Endodermal cell (in vitro differentiated cells): ENCODE measurements at regions not wholly inside any gene's neighbourhood (a gene's known extent, or its start where the extent isn't known, plus 50 kb on each side); places are given as distances from the start of the nearest gene placed in this dataset.

Experiments used
- DNase-seq: peaks from one replicate; pipeline ENCODE4 v3.0.0-alpha.2; 2017
- H3K27ac ChIP-seq: 2 replicates; pipeline ENCODE4 v1.5.1; 2013; ENCODE audit warnings: mild to moderate bottlenecking, low read depth, low read length, moderate library complexity
- H3K27me3 ChIP-seq: 2 replicates; pipeline ENCODE4 v1.6.1; 2013; ENCODE audit warnings: mild to moderate bottlenecking, low read length, moderate library complexity; ENCODE audit not compliant: insufficient read depth, control insufficient read depth, poor library complexity, severe bottlenecking
- H3K36me3 ChIP-seq: 2 replicates; pipeline ENCODE4 v1.7.0; 2013; ENCODE audit warnings: mild to moderate bottlenecking, low read length, moderate library complexity; ENCODE audit not compliant: control insufficient read depth, insufficient read depth
- H3K4me1 ChIP-seq: one replicate; pipeline ENCODE4 v1.7.0; 2013; ENCODE audit warnings: low read length; ENCODE audit not compliant: control insufficient read depth, insufficient read depth
- H3K4me3 ChIP-seq: 2 replicates; pipeline ENCODE4 v1.5.1; 2013; ENCODE audit warnings: mild to moderate bottlenecking, low read length, moderate library complexity
- H3K9ac ChIP-seq: 2 replicates; pipeline ENCODE4 v1.6.1; 2013; ENCODE audit warnings: mild to moderate bottlenecking, low read length, moderate library complexity; ENCODE audit not compliant: poor library complexity, severe bottlenecking; ENCODE audit errors: extremely low read depth
- H3K9me3 ChIP-seq: 2 replicates; pipeline ENCODE4 v1.6.1; 2013; ENCODE audit warnings: mild to moderate bottlenecking, low read length, moderate library complexity; ENCODE audit not compliant: control insufficient read depth
- H3K27ac Mint-ChIP-seq: 2 replicates; pipeline ENCODE4 v1.8.0; 2020; ENCODE audit warnings: mixed read lengths
- H3K27me3 Mint-ChIP-seq: 2 replicates; pipeline ENCODE4 v1.8.0; 2021; ENCODE audit warnings: mild to moderate bottlenecking, mixed read lengths; ENCODE audit not compliant: insufficient read depth
- H3K36me3 Mint-ChIP-seq: 2 replicates; pipeline ENCODE4 v1.8.0; 2020; ENCODE audit warnings: low read depth, mixed read lengths
- H3K4me1 Mint-ChIP-seq: 2 replicates; pipeline ENCODE4 v1.8.0; 2020; ENCODE audit warnings: mixed read lengths
- H3K4me3 Mint-ChIP-seq: 2 replicates; pipeline ENCODE4 v1.8.0; 2020; ENCODE audit warnings: mild to moderate bottlenecking, moderate library complexity, mixed read lengths
- H3K9me3 Mint-ChIP-seq: 2 replicates; pipeline ENCODE4 v1.8.0; 2020; ENCODE audit warnings: mild to moderate bottlenecking, mixed read lengths
- TF ChIP-seq, protein P1 (sequence below): fragments of 200-600 bp; sonication (generic); conservative IDR thresholded peaks from 2 replicates; pipeline ENCODE4 v1.5.0; 2021; ENCODE audit warnings: antibody characterized with exemption, mild to moderate bottlenecking

DNA sequence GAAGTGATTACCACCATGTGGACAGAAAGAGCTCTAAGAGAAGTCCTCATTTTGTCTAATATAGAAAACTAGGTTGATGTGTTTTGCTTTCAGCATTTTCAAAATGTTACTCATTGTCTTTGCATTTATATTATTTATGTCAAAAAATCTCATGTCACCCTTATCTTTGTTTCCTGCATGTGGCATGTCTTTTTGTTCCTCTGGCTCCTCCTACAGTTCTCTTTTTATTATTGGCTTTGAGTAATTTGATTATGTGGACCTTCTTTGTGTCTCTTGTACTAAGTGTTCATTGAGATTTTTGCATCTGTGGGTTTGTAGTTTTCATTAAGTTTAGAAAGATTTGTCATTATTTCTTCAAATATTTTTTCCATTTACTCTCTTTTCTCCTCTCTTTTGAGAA lies 58.8 kb downstream of the GNG10 start:
- H3K36me3 ChIP-seq, result no peaks in the 10 kb centered on the region
- no peaks in the 10 kb centered on the region for H3K27me3 ChIP-seq
- no peak overlapping the region for H3K4me3 ChIP-seq
- H3K36me3 Mint-ChIP-seq, result no peaks in the 10 kb centered on the region
- H3K9me3 Mint-ChIP-seq, result no peaks in the 10 kb centered on the region
- peaks cover 2% of the 10 kb centered on the region for H3K4me1 Mint-ChIP-seq
- TF ChIP-seq, protein P1, sequence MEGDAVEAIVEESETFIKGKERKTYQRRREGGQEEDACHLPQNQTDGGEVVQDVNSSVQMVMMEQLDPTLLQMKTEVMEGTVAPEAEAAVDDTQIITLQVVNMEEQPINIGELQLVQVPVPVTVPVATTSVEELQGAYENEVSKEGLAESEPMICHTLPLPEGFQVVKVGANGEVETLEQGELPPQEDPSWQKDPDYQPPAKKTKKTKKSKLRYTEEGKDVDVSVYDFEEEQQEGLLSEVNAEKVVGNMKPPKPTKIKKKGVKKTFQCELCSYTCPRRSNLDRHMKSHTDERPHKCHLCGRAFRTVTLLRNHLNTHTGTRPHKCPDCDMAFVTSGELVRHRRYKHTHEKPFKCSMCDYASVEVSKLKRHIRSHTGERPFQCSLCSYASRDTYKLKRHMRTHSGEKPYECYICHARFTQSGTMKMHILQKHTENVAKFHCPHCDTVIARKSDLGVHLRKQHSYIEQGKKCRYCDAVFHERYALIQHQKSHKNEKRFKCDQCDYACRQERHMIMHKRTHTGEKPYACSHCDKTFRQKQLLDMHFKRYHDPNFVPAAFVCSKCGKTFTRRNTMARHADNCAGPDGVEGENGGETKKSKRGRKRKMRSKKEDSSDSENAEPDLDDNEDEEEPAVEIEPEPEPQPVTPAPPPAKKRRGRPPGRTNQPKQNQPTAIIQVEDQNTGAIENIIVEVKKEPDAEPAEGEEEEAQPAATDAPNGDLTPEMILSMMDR, result peak; percentile 24
- H3K9me3 ChIP-seq, result no peaks in the 10 kb centered on the region
- H3K27me3 Mint-ChIP-seq, result no peaks in the 10 kb centered on the region
- no peak overlapping the region for H3K27ac Mint-ChIP-seq
- H3K4me3 Mint-ChIP-seq, result no peak overlapping the region
- no peak overlapping the region for H3K27ac ChIP-seq
- H3K9ac ChIP-seq, result no peak overlapping the region
- no peaks in the 10 kb centered on the region for H3K4me1 ChIP-seq
- DNase-seq, result no peak
